GM12878 (cell line): ENCODE measurements at regions not wholly inside any gene's neighbourhood (a gene's known extent, or its start where the extent isn't known, plus 50 kb on each side); places are given as distances from the start of the nearest gene placed in this dataset.

Experiments used
- ATAC-seq: fragments of 200-7000 bp; cut with Tn5 transposase; 3 replicates; pipeline ENCODE4 v1.9.1; 2020; ENCODE audit warnings: mild to moderate bottlenecking, moderate library complexity
- BruUV-seq: library from RNA; stranded (reverse); fragments of 400-500 nt; replicated peaks from 2 replicates; lab custom pipeline; 2021; lab: Mats Ljungman, UMichigan
- CTCF ChIA-PET: fragments of 300-600 bp; sonication (Branson Sonifier 250); formaldehyde crosslinking; extraction: SDS; loops from one replicate; lab custom pipeline; 2021; ENCODE audit warnings: inconsistent platforms; lab: Yijun Ruan, JAX
- POLR2A ChIA-PET: fragments of 350-600 bp; formaldehyde crosslinking; extraction: SDS; loops from one replicate; lab custom pipeline; 2021; ENCODE audit warnings: inconsistent platforms; lab: Charles Lee
- RAD21 ChIA-PET: fragments of 300-600 bp; sonication (Branson Sonifier 250); formaldehyde crosslinking; loops from one replicate; lab custom pipeline; 2023; ENCODE audit warnings: antibody characterized with exemption; ENCODE audit not compliant: unreplicated experiment; lab: Charles Lee
- SMC1A ChIA-PET: fragments of 300-600 bp; sonication (Branson Sonifier 250); formaldehyde crosslinking; loops from one replicate; lab custom pipeline; 2023; ENCODE audit not compliant: unreplicated experiment, uncharacterized antibody; lab: Charles Lee
- DNase-seq: peaks from one replicate; pipeline ENCODE4 v3.0.0-alpha.2; 2011; ENCODE audit warnings: low read depth, low spot score
- FAIRE-seq: peaks from 3 replicates; lab custom pipeline; 2011; peaks lifted over from hg19 to GRCh38; lab: Jason Lieb, UNC
- H2AFZ ChIP-seq: 2 replicates; pipeline ENCODE4 v1.6.0; 2011; ENCODE audit warnings: low read depth, low read length, control low read depth; ENCODE audit not compliant: control insufficient read depth
- H3K27ac ChIP-seq: 2 replicates; pipeline ENCODE4 v1.5.1; 2011; ENCODE audit warnings: control low read depth; ENCODE audit not compliant: control insufficient read depth, insufficient read depth
- H3K27me3 ChIP-seq, 2 experiments: replicated peaks in 1 of 2; 2 replicates each; pipeline versions ENCODE4 v1.6.0 to v1.6.1; 2011; ENCODE audit warnings: low read length in 1 of 2; ENCODE audit not compliant: control insufficient read depth in 2 of 2, insufficient read depth in 2 of 2
- H3K36me3 ChIP-seq, 2 experiments: 2 replicates each; pipeline ENCODE4 v1.5.1; 2011; ENCODE audit warnings: low read length in 1 of 2; ENCODE audit not compliant: control insufficient read depth in 2 of 2, insufficient read depth in 2 of 2
- H3K4me1 ChIP-seq: 2 replicates; pipeline ENCODE4 v1.6.1; 2011; ENCODE audit warnings: mild to moderate bottlenecking, low read length, moderate library complexity, mixed read lengths; ENCODE audit not compliant: control insufficient read depth, insufficient read depth
- H3K4me2 ChIP-seq: 2 replicates; pipeline ENCODE4 v1.6.0; 2011; ENCODE audit warnings: control low read depth; ENCODE audit not compliant: control insufficient read depth, insufficient read depth
- H3K4me3 ChIP-seq: fragments of 200-600 bp; sonication (generic); 2 replicates; pipeline ENCODE4 v1.5.1; 2016
- H3K79me2 ChIP-seq: 2 replicates; pipeline ENCODE4 v1.6.0; 2011; ENCODE audit warnings: low read length; ENCODE audit not compliant: control insufficient read depth, insufficient read depth
- H3K9ac ChIP-seq: 2 replicates; pipeline ENCODE4 v1.8.0; 2011; ENCODE audit warnings: low read length, control low read depth, mixed read lengths; ENCODE audit not compliant: control insufficient read depth, insufficient read depth
- H3K9me3 ChIP-seq: replicated peaks from 3 replicates; pipeline ENCODE4 v1.5.1; 2011; ENCODE audit warnings: mild to moderate bottlenecking, low read length; ENCODE audit not compliant: control insufficient read depth, insufficient read depth
- H4K20me1 ChIP-seq: 2 replicates; pipeline ENCODE4 v1.6.0; 2011; ENCODE audit not compliant: control insufficient read depth, insufficient read depth
- BCL11A ChIP-seq: IDR thresholded peaks from 2 replicates; pipeline ENCODE4 v1.6.1; 2011; ENCODE audit warnings: low read depth, low read length
- BMI1 ChIP-seq: fragments of 450-650 bp; IDR thresholded peaks from 2 replicates; pipeline ENCODE4 v1.6.1; 2016; ENCODE audit warnings: mild to moderate bottlenecking, moderate library complexity, borderline replicate concordance
- FOXK2 ChIP-seq: fragments of 450-650 bp; IDR thresholded peaks from 2 replicates; pipeline ENCODE4 v1.6.1; 2017; ENCODE audit warnings: mild to moderate bottlenecking, moderate library complexity
- IRF4 ChIP-seq: IDR thresholded peaks from 2 replicates; pipeline ENCODE4 v1.6.1; 2011; ENCODE audit warnings: low read depth, low read length
- JUNB ChIP-seq: IDR thresholded peaks from 2 replicates; pipeline ENCODE4 v1.6.1; 2016; ENCODE audit warnings: antibody characterized with exemption, mild to moderate bottlenecking
- MEF2A ChIP-seq: IDR thresholded peaks from 2 replicates; pipeline ENCODE4 v1.6.1; 2011; ENCODE audit warnings: low read depth, mild to moderate bottlenecking, low read length, moderate library complexity; ENCODE audit not compliant: insufficient read depth
- MTA2 ChIP-seq: fragments of 450-650 bp; IDR thresholded peaks from 2 replicates; pipeline ENCODE4 v1.6.1; 2016; ENCODE audit warnings: low read depth, mild to moderate bottlenecking, moderate library complexity
- RAD21 ChIP-seq: IDR thresholded peaks from 2 replicates; pipeline ENCODE4 v1.6.1; 2011; ENCODE audit warnings: mild to moderate bottlenecking, low read depth, low read length, moderate library complexity; ENCODE audit not compliant: insufficient read depth
- RBBP5 ChIP-seq: fragments of 200-600 bp; sonication (generic); conservative IDR thresholded peaks from 2 replicates; pipeline ENCODE4 v1.6.1; 2016
- SIX5 ChIP-seq: IDR thresholded peaks from 2 replicates; pipeline ENCODE4 v1.6.1; 2011; ENCODE audit warnings: mild to moderate bottlenecking, low read depth, low read length, moderate library complexity; ENCODE audit not compliant: severe bottlenecking
- TBL1XR1 ChIP-seq: IDR thresholded peaks from 2 replicates; pipeline ENCODE4 v1.6.1; 2012; ENCODE audit warnings: low read depth, low read length, improper control_type of control experiment
- WRNIP1 ChIP-seq: IDR thresholded peaks from 2 replicates; pipeline ENCODE4 v1.6.1; 2011; ENCODE audit warnings: low read depth, low read length, improper control_type of control experiment, borderline replicate concordance
- YBX1 ChIP-seq: fragments of 450-650 bp; IDR thresholded peaks from 2 replicates; pipeline ENCODE4 v1.6.1; 2016; ENCODE audit warnings: antibody characterized with exemption
- YY1 ChIP-seq: IDR thresholded peaks from 2 replicates; pipeline ENCODE4 v1.6.1; 2011; ENCODE audit warnings: low read depth, mild to moderate bottlenecking, low read length
- WGBS: methylation state at CpG from one replicate; pipeline ENCODE4 v1.1.6; 2016; ENCODE audit warnings: low lambda C conversion rate; ENCODE audit not compliant: insufficient replicate concordance, insufficient coverage; ENCODE audit errors: missing lambda C conversion rate; 5-methylcytosine and 5-hydroxymethylcytosine counted together
- in situ Hi-C: fragments of 300-500 bp; cut with MboI; formaldehyde crosslinking; loops from 9 replicates; pipeline ENCODE4 v1.14.3; 2018; ENCODE audit warnings: mixed read lengths
- intact Hi-C: fragments of 100-400 bp; cut with micrococcal nuclease; formaldehyde crosslinking; loops from one replicate; pipeline ENCODE4 v1.14.2; 2022; ENCODE audit not compliant: unreplicated experiment
- TF ChIP-seq, protein P1 (sequence below): IDR thresholded peaks from 2 replicates; pipeline ENCODE4 v1.6.1; 2012; ENCODE audit warnings: low read depth, low read length, improper control_type of control experiment
- TF ChIP-seq, protein P2 (sequence below): fragments of 450-650 bp; IDR thresholded peaks from 2 replicates; pipeline ENCODE4 v1.6.1; 2017; ENCODE audit warnings: borderline replicate concordance

DNA sequence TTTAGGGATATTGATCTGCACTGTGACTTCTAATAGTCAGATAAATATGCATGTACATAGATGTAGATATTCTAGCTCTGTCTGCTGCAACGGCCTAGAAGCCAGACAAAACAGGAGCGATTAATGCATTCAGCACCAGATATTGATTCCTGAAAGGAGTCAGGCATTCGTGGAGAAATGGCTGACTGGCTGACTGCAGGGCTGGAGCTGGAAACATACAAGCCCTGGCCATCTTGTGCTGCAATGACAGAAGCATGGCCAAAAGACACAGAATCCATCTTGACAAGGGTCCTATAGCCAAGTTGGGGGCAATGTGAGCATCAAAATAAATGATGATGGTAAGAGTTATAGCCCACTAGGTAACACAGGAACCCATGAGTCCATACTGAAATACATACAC lies 231.5 kb upstream of the KLHL29 start (continued):
- TF ChIP-seq YY1 (no peak), BCL11A (no peak)

DNA sequence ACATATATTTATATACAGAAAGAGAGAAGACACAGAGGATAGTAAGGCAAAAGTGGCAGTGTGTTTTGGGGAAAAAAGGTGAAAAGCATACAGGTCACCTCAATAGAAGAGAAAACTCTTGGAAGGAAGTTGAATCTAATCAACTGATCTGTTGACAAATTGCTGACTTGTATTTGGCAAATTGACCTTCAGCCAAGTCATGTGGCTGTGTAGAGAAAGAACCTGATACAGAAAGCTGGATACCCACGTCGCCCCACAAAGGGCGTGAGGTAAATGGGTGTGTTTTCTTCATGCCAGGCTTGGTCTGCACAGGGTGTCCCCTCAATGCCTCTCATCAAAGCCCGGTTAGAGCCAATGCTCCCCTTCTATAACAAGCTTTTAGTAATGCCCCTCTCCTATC lies 230.0 kb upstream of the KLHL29 start:
- no peak for TF ChIP-seq BMI1
- TF ChIP-seq IRF4, result no peak
- no peak for TF ChIP-seq WRNIP1
- TF ChIP-seq JUNB, result no peak
- no peak for TF ChIP-seq RBBP5
- TF ChIP-seq TBL1XR1, result no peak
- no peak for TF ChIP-seq YBX1
- TF ChIP-seq SIX5, result no peak
- TF ChIP-seq RAD21, result no peak
- no peak for TF ChIP-seq MEF2A
- no peak for TF ChIP-seq FOXK2
- no peak for TF ChIP-seq MTA2
- TF ChIP-seq, protein P1, sequence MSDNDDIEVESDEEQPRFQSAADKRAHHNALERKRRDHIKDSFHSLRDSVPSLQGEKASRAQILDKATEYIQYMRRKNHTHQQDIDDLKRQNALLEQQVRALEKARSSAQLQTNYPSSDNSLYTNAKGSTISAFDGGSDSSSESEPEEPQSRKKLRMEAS, result no peak
- TF ChIP-seq, protein P2, sequence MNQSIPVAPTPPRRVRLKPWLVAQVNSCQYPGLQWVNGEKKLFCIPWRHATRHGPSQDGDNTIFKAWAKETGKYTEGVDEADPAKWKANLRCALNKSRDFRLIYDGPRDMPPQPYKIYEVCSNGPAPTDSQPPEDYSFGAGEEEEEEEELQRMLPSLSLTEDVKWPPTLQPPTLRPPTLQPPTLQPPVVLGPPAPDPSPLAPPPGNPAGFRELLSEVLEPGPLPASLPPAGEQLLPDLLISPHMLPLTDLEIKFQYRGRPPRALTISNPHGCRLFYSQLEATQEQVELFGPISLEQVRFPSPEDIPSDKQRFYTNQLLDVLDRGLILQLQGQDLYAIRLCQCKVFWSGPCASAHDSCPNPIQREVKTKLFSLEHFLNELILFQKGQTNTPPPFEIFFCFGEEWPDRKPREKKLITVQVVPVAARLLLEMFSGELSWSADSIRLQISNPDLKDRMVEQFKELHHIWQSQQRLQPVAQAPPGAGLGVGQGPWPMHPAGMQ, result no peak
- RAD21 ChIA-PET, result no interaction called here
- SMC1A ChIA-PET, result no interaction called here
- POLR2A ChIA-PET, result no interaction called here
- CTCF ChIA-PET, result no interaction called here
- no peaks in the 10 kb centered on the region for H3K36me3 ChIP-seq
- no peak overlapping the region for H3K4me2 ChIP-seq
- no peaks in the 10 kb centered on the region for H3K9me3 ChIP-seq
- no TSS peak for BruUV-seq
- DNase-seq (no peak), ATAC-seq (no peak), FAIRE-seq (no peak)
- no peak overlapping the region for H3K9ac ChIP-seq
- H2AFZ ChIP-seq, result no peak overlapping the region
- H3K27ac ChIP-seq, result no peak overlapping the region
- no peak overlapping the region for H3K4me3 ChIP-seq
- in situ Hi-C loops, result no loop called here
- H3K4me1 ChIP-seq, result no peaks in the 10 kb centered on the region
- 16% methylated on average over 4 of the region's 4 CpGs for WGBS
- intact Hi-C loops, result no loop called here
- H4K20me1 ChIP-seq, result no peaks in the 10 kb centered on the region
- 0 out of 4 replicates have a peak, but pooled peaks cover 0 to 1% of the 10 kb centered on the region in 2 experiments for H3K27me3 ChIP-seq
- H3K79me2 ChIP-seq, result no peaks in the 10 kb centered on the region
